ENCODE measurements at regions not wholly inside any gene's neighbourhood (a gene's known extent, or its start where the extent isn't known, plus 50 kb on each side); places are given as distances from the start of the nearest gene placed in this dataset.

DNA sequence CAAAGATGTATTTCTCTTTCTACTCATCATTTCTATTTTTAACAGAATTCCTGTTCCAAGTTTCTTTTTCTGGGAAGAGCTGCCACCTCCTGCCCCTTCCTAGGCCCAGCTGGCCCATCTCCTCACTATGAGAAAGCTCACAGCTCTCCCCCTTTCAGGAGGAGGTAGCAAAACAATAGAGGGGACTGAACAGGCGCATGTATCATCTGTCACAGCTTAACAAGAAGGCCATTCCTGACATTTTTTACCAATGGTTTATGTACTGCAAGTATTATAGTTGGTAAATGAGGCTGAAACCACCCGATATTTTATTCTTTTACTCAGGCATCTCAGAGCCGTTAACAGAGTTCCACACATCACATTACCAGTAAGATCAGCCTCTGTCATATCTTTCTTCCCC, 103.7 kb upstream of the MTHFD1L start:
- Histone ChIP-seq H3K9me3 (ENCODE audit: insufficient read depth in 2 of 2, low read depth in 1 of 2, low read length in 1 of 2) (no peaks in the 10 kb centered on the region), H2AK5ac (ENCODE audit: low read depth, low read length) (no peak overlapping the region), H2BK20ac (ENCODE audit: low read length) (no peak overlapping the region), H3K79me2 (ENCODE audit: control insufficient read depth in 1 of 2, insufficient read depth in 2 of 2, low read length in 2 of 2) (no peaks in the 10 kb centered on the region), H2BK120ac (replicated peaks; ENCODE audit: low read depth, low read length) (no peak overlapping the region), H3K36me3 (ENCODE audit: control insufficient read depth in 2 of 4, insufficient read depth in 4 of 4, low read length in 3 of 4) (no peaks in the 10 kb centered on the region), H3K79me1 (ENCODE audit: low read depth, low read length) (no peaks in the 10 kb centered on the region), H3K27me3 (replicated peaks in 1 of 4; ENCODE audit: control insufficient read depth in 3 of 4, extremely low read depth in 1 of 4, insufficient read depth in 3 of 4, low read length in 3 of 4) (no peaks in the 10 kb centered on the region; a peak in 1 of 7 replicates), H4K20me1 (replicated peaks in 1 of 2; ENCODE audit: control insufficient read depth in 1 of 2, insufficient read depth in 2 of 2, low read length in 2 of 2) (no peaks in the 10 kb centered on the region), H2BK5ac (ENCODE audit: low read depth, low read length) (no peak overlapping the region), H2AFZ (ENCODE audit: low read length) (no peak overlapping the region), H4K5ac (ENCODE audit: insufficient read length, low read depth, low read length) (no peak overlapping the region), H3K4me2 (ENCODE audit: insufficient read depth in 1 of 2, low read depth in 2 of 2, low read length in 2 of 2) (no peak overlapping the region), H3K27ac (ENCODE audit: low read depth, low read length) (no peak overlapping the region), H3K23ac (ENCODE audit: insufficient read length) (no peak overlapping the region), H3K4ac (replicated peaks; ENCODE audit: insufficient read length, low read depth, low read length) (no peak overlapping the region), H3K4me3 (ENCODE audit: extremely low read depth in 1 of 4, insufficient read depth in 2 of 4, low read depth in 3 of 4, low read length in 4 of 4) (no peak overlapping the region), H3K4me1 (replicated peaks in 1 of 4; ENCODE audit: control insufficient read depth in 3 of 4, insufficient read depth in 4 of 4, low read length in 3 of 4) (peaks cover 0 to 6% (median 0%) of the 10 kb centered on the region in 4 experiments; a peak in 1 of 7 replicates), H3K14ac (ENCODE audit: insufficient read length) (no peak overlapping the region), H4K91ac (replicated peaks; ENCODE audit: insufficient read length, low read length) (no peak overlapping the region), H3K56ac (replicated peaks; ENCODE audit: insufficient read length, low read depth, low read length) (no peak overlapping the region), H2BK12ac (ENCODE audit: low read depth, low read length) (no peak overlapping the region), H3K18ac (ENCODE audit: extremely low read depth, low read length) (no peak overlapping the region), H2BK15ac (ENCODE audit: low read length) (no peak overlapping the region), H4K8ac (ENCODE audit: extremely low read depth, insufficient read depth, low read length) (no peak overlapping the region), H3K23me2 (ENCODE audit: low read depth, low read length) (no peaks in the 10 kb centered on the region), H3K9ac (replicated peaks in 1 of 4; ENCODE audit: extremely low read depth in 1 of 4, low read depth in 3 of 4, low read length in 3 of 4) (no peak overlapping the region)
- POLR2A ChIA-PET (ENCODE audit: partially characterized antibody): no interaction called here
- WGBS, 2 experiments (ENCODE audit: extremely low coverage in 1 of 2, insufficient coverage in 1 of 2, insufficient read length in 1 of 2, insufficient replicate concordance in 2 of 2, low coverage in 1 of 2, low lambda C conversion rate in 2 of 2, missing lambda C conversion rate in 1 of 2): 84% methylated on average over 3 of the region's 3 CpGs; no CpG with 5 or more reads in 1 of the 2 experiments
- CTCF ChIA-PET (ENCODE audit: partially characterized antibody): interaction anchor here (1.5 kb wide), 1 partner anchor 54 kb away, joined by 5 read pairs; no protein-coding TSS in a partner anchor
- DNase-seq (ENCODE audit: low read depth in 1 of 2, low spot score in 2 of 2) (no peak), FAIRE-seq (no peak)
- TF ChIP-seq GABPA (IDR thresholded peaks at IDR 0.05; ENCODE audit: borderline replicate concordance, insufficient read depth, low read length): no peak
- TF ChIP-seq GTF2F1 (IDR thresholded peaks at IDR 0.05; ENCODE audit: borderline replicate concordance, low read depth, low read length): no peak
- TF ChIP-seq SAP30 (IDR thresholded peaks at IDR 0.05; ENCODE audit: insufficient read depth, insufficient replicate concordance, low read length): no peak
- no peak for TF ChIP-seq ZNF274 (IDR thresholded peaks at IDR 0.05; ENCODE audit: borderline replicate concordance, extremely low read depth, low read length)
- no peak for TF ChIP-seq MAFK (IDR thresholded peaks at IDR 0.05; ENCODE audit: low read depth, low read length)
- TF ChIP-seq SIX5 (IDR thresholded peaks at IDR 0.05; ENCODE audit: low read depth, low read length): no peak
- no peak for TF ChIP-seq SUZ12 (IDR thresholded peaks at IDR 0.05; ENCODE audit: low read length)
- TF ChIP-seq SIRT6 (IDR thresholded peaks at IDR 0.05; ENCODE audit: low read length): no peak
- no peak for TF ChIP-seq YY1 (IDR thresholded peaks at IDR 0.05; ENCODE audit: low read depth, low read length)
- no peak for TF ChIP-seq KDM5A (IDR thresholded peaks at IDR 0.05; ENCODE audit: low read length)
- TF ChIP-seq JUND (IDR thresholded peaks at IDR 0.05; ENCODE audit: low read length): no peak
- TF ChIP-seq, protein P1, sequence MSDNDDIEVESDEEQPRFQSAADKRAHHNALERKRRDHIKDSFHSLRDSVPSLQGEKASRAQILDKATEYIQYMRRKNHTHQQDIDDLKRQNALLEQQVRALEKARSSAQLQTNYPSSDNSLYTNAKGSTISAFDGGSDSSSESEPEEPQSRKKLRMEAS (IDR thresholded peaks at IDR 0.05): no peak
- no peak for TF ChIP-seq HDAC2 (IDR thresholded peaks at IDR 0.05; ENCODE audit: borderline replicate concordance in 1 of 2, low read depth in 2 of 2, low read length in 2 of 2)
- TF ChIP-seq RXRA (IDR thresholded peaks at IDR 0.05; ENCODE audit: insufficient read depth, low read depth, low read length): no peak

Data from H1 (cell line).